B cell (primary cell): ENCODE measurements at regions not wholly inside any gene's neighbourhood (a gene's known extent, or its start where the extent isn't known, plus 50 kb on each side); places are given as distances from the start of the nearest gene placed in this dataset.

Experiments
- EZH2 ChIP-seq: IDR thresholded peaks from 2 replicates; pipeline ENCODE4 v1.6.1; 2012; ENCODE audit warnings: borderline replicate concordance, low read depth, mild to moderate bottlenecking, moderate library complexity, low read length; ENCODE audit not compliant: insufficient read depth, poor library complexity, severe bottlenecking
- TF ChIP-seq, protein P1 (sequence below): fragments of 200-600 bp; IDR thresholded peaks from one replicate; pipeline ENCODE4 v1.8.0; 2022; ENCODE audit warnings: antibody characterized with exemption, mild to moderate bottlenecking

DNA sequence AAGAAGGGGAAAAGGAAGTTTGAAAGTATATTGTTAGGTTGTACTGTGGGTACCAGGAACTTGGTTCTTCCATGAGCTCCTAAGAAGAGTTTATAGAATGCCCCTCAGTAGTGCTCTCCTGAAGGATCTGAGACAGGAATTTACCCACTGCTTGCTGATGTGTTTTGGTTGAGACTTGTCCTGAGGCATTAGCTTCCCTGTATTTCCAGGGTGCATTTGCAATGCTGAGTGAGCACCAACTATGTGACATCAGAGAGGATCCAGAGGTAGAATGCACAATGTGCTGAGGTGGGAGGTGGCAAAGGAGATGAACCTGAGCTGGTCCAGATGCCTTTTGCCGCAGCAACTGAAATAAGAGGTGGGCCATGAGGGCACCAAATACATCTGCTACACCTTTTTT lies 64.3 kb upstream of the LRRC3B start:
- TF ChIP-seq, protein P1, sequence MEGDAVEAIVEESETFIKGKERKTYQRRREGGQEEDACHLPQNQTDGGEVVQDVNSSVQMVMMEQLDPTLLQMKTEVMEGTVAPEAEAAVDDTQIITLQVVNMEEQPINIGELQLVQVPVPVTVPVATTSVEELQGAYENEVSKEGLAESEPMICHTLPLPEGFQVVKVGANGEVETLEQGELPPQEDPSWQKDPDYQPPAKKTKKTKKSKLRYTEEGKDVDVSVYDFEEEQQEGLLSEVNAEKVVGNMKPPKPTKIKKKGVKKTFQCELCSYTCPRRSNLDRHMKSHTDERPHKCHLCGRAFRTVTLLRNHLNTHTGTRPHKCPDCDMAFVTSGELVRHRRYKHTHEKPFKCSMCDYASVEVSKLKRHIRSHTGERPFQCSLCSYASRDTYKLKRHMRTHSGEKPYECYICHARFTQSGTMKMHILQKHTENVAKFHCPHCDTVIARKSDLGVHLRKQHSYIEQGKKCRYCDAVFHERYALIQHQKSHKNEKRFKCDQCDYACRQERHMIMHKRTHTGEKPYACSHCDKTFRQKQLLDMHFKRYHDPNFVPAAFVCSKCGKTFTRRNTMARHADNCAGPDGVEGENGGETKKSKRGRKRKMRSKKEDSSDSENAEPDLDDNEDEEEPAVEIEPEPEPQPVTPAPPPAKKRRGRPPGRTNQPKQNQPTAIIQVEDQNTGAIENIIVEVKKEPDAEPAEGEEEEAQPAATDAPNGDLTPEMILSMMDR: no peak
- TF ChIP-seq EZH2: no peak
